Thyroid gland (tissue), 4 donors: ENCODE measurements at regions not wholly inside any gene's neighbourhood (a gene's known extent, or its start where the extent isn't known, plus 50 kb on each side); places are given as distances from the start of the nearest gene placed in this dataset.
A peak's percentile ranks its signal among the peaks of the same experiment; 100 is the strongest.

Experiments used
- DNase-seq, 2 donors: peaks; one replicate each; pipeline ENCODE4 v3.0.0-alpha.2; 2019
- H3K27ac ChIP-seq, 3 donors: fragments of 200-600 bp; sonication (generic); 1 replicate in 2 of 3; 2 replicates in 1 of 3; pipeline ENCODE4 v1.5.1; 2016 to 2019; ENCODE audit warnings: mild to moderate bottlenecking in 1 of 3, moderate library complexity in 1 of 3
- H3K27me3 ChIP-seq: fragments of 200-600 bp; sonication (generic); one replicate; pipeline ENCODE4 v1.5.1; 2019
- H3K36me3 ChIP-seq, 2 donors: fragments of 200-600 bp; sonication (generic); one replicate each; pipeline ENCODE4 v1.5.1; 2016 to 2019
- H3K4me1 ChIP-seq, 2 donors: fragments of 200-600 bp; sonication (generic); one replicate each; pipeline ENCODE4 v1.5.1; 2017 to 2019
- H3K4me3 ChIP-seq, 3 donors: fragments of 200-600 bp; sonication (generic); replicated peaks in 1 of 3; 1 replicate in 2 of 3; 2 replicates in 1 of 3; pipeline ENCODE4 v1.5.1; 2016; ENCODE audit warnings: mild to moderate bottlenecking in 1 of 3
- H3K9me3 ChIP-seq: fragments of 200-600 bp; sonication (generic); one replicate; pipeline ENCODE4 v1.5.1; 2017
- CTCF ChIP-seq, 6 experiments: fragments of 200-600 bp in 3 of 6; fragments of 450-650 bp in 3 of 6; sonication (generic) in 3 of 6; IDR thresholded peaks; one replicate each; pipeline ENCODE4 v1.5.1; 2016 to 2019; ENCODE audit warnings: antibody characterized with exemption in 6 of 6, mild to moderate bottlenecking in 2 of 6, inconsistent platforms in 1 of 6, moderate library complexity in 1 of 6
- POLR2A ChIP-seq, 2 donors: fragments of 450-650 bp; IDR thresholded peaks; one replicate each; pipeline ENCODE4 v1.6.1; 2017; ENCODE audit warnings: antibody characterized with exemption in 2 of 2, mild to moderate bottlenecking in 2 of 2, moderate library complexity in 1 of 2
- WGBS, 2 donors: methylation state at CpG; one replicate each; pipeline ENCODE4 v1.1.5; 2017; 5-methylcytosine and 5-hydroxymethylcytosine counted together
- intact Hi-C: fragments of 100-400 bp; cut with DNase I; formaldehyde crosslinking; loops from one replicate; pipeline ENCODE4 v1.15.1; 2023

- Histone ChIP-seq H3K36me3 (no peaks in the 10 kb centered on the region), H3K27me3 (no peaks in the 10 kb centered on the region), H3K9me3 (no peaks in the 10 kb centered on the region), H3K4me1 (no peaks in the 10 kb centered on the region), H3K27ac (no peak overlapping the region), H3K4me3 (no peak overlapping the region)
- WGBS, 2 donors, result 80 to 82% methylated on average over 7 of the region's 7 CpGs
- intact Hi-C loops, result no loop called here
- DNase-seq, result no peak
- no peak for TF ChIP-seq CTCF (IDR thresholded peaks at IDR 0.05)
- TF ChIP-seq POLR2A (IDR thresholded peaks at IDR 0.05), result no peak
Observed at GRCh38 chr1:217921126-217921904, 290.2 kb downstream of the SPATA17 start.

- intact Hi-C loops, result no loop called here
- TF ChIP-seq CTCF (IDR thresholded peaks at IDR 0.05), result no peak
- WGBS, 2 donors, result 10 to 11% methylated on average over 5 to 12 of the region's 36 CpGs
- Histone ChIP-seq H3K27me3 (no peaks in the 10 kb centered on the region), H3K4me1 (no peaks in the 10 kb centered on the region), H3K36me3 (no peaks in the 10 kb centered on the region), H3K27ac (no peak overlapping the region), H3K4me3 (no peak overlapping the region), H3K9me3 (no peaks in the 10 kb centered on the region)
- peak in 1 of 2 donors; percentile 7 for DNase-seq
Observed at GRCh38 chr1:217924924-217925323, 293.8 kb downstream of the SPATA17 start.

GRCh38 chr1:217929213-217929885 lies 298.2 kb downstream of the SPATA17 start:
- Histone ChIP-seq H3K4me3 (no peak overlapping the region), H3K36me3 (no peaks in the 10 kb centered on the region), H3K4me1 (no peaks in the 10 kb centered on the region), H3K27ac (no peak overlapping the region), H3K27me3 (no peaks in the 10 kb centered on the region), H3K9me3 (no peaks in the 10 kb centered on the region)
- 80 to 81% methylated on average over 10 of the region's 10 CpGs for WGBS, 2 donors
- DNase-seq, result no peak
- intact Hi-C loops, result no loop called here
- TF ChIP-seq CTCF (IDR thresholded peaks at IDR 0.05), result no peak
- TF ChIP-seq POLR2A (IDR thresholded peaks at IDR 0.05), result no peak

- TF ChIP-seq POLR2A (IDR thresholded peaks at IDR 0.05), result no peak
- TF ChIP-seq CTCF (IDR thresholded peaks at IDR 0.05), result no peak
- peaks cover 13 to 25% of the 10 kb centered on the region in 2 donors for H3K4me1 ChIP-seq
- no peaks in the 10 kb centered on the region for H3K36me3 ChIP-seq
- no peaks in the 10 kb centered on the region for H3K27me3 ChIP-seq
- intact Hi-C loops, result no loop called here
- no peak overlapping the region for H3K27ac ChIP-seq
- no peak for DNase-seq
- no peak overlapping the region for H3K4me3 ChIP-seq
- 83 to 90% methylated on average over 5 of the region's 5 CpGs for WGBS, 2 donors
- no peaks in the 10 kb centered on the region for H3K9me3 ChIP-seq
Observed at GRCh38 chr1:217943361-217943760, 312.2 kb downstream of the SPATA17 start.

GRCh38 chr1:217944550-217944949 lies 313.4 kb downstream of the SPATA17 start:
- Histone ChIP-seq H3K27ac (peak overlapping the region in 1 of 3 donors; percentile 19), H3K4me1 (peaks cover 13 to 25% of the 10 kb centered on the region in 2 donors), H3K36me3 (no peaks in the 10 kb centered on the region), H3K27me3 (no peaks in the 10 kb centered on the region), H3K4me3 (no peak overlapping the region), H3K9me3 (no peaks in the 10 kb centered on the region)
- TF ChIP-seq CTCF (IDR thresholded peaks at IDR 0.05) (no peak), POLR2A (IDR thresholded peaks at IDR 0.05) (no peak)
- DNase-seq, result no peak
- 83 to 87% methylated on average over 6 of the region's 6 CpGs for WGBS, 2 donors
- intact Hi-C loops, result no loop called here
